ENCODE measurements at regions not wholly inside any gene's neighbourhood (a gene's known extent, or its start where the extent isn't known, plus 50 kb on each side); places are given as distances from the start of the nearest gene placed in this dataset.

DNA sequence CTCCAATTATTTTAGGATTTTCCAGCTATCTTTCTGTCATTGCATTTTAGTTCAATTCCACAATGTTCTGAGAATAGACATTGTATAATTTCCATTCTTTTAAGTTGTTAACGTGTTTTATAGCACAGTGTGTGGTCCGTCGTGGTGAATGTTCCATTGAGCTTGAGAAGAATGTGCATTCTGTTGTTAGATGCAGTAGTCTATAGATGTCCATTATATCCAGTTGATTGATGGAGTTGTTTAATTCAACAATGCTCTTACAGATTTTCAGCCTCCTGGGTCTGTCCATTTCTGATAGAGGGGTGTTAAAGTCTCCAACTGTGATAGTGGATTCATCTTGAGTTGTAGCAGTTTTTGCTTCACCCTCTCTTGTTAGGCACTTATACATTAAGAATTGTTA is 1587.7 kb upstream of the NUDT12 start:
- Histone ChIP-seq H3K4me2 (ENCODE audit: low read length) (no peak overlapping the region), H3K27me3 (ENCODE audit: control insufficient read depth, insufficient read depth, low read length) (no peaks in the 10 kb centered on the region), H3K9me3 (replicated peaks; ENCODE audit: low read length) (no peaks in the 10 kb centered on the region), H3K4me3 (ENCODE audit: low read length) (no peak overlapping the region), H3K9ac (ENCODE audit: low read depth, low read length) (no peak overlapping the region), H3K4me1 (ENCODE audit: control insufficient read depth, insufficient read depth, low read length) (no peaks in the 10 kb centered on the region), H3K36me3 (ENCODE audit: insufficient read depth, low read length) (no peaks in the 10 kb centered on the region)

GRCh38 chr5:105146867-105147266 is 1584.3 kb upstream of the NUDT12 start:
- Histone ChIP-seq H3K4me2 (ENCODE audit: low read length) (no peak overlapping the region), H3K36me3 (ENCODE audit: insufficient read depth, low read length) (no peaks in the 10 kb centered on the region), H3K4me3 (ENCODE audit: low read length) (no peak overlapping the region), H3K4me1 (ENCODE audit: control insufficient read depth, insufficient read depth, low read length) (no peaks in the 10 kb centered on the region), H3K9ac (ENCODE audit: low read depth, low read length) (no peak overlapping the region), H3K27me3 (ENCODE audit: control insufficient read depth, insufficient read depth, low read length) (no peaks in the 10 kb centered on the region), H3K9me3 (replicated peaks; ENCODE audit: low read length) (no peaks in the 10 kb centered on the region)

DNA sequence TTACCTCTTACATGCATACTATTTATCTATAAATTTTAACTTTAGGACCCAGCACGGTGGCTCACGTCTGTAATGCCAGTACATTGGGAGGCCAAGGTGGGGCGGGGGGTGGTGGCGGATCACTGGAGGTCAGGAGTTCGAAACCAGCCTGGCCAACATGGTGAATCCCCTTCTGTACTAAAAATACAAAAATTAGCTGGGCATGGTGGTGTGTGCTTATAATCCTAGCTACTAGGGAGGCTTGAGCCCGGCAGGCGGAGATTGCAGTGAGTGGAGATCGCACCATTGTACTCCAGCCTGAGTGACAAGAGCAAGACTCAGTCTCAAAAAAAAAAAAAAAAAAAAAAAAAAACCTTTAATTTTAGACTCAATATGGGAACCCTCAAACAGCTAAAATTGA is 1582.6 kb upstream of the NUDT12 start:
- no peak overlapping the region for H3K4me3 ChIP-seq (ENCODE audit: low read length)
- H3K9ac ChIP-seq (ENCODE audit: low read depth, low read length): no peak overlapping the region
- no peaks in the 10 kb centered on the region for H3K27me3 ChIP-seq (ENCODE audit: control insufficient read depth, insufficient read depth, low read length)
- H3K36me3 ChIP-seq (ENCODE audit: insufficient read depth, low read length): no peaks in the 10 kb centered on the region
- H3K4me2 ChIP-seq (ENCODE audit: low read length): no peak overlapping the region
- no peaks in the 10 kb centered on the region for H3K4me1 ChIP-seq (ENCODE audit: control insufficient read depth, insufficient read depth, low read length)
- H3K9me3 ChIP-seq (replicated peaks; ENCODE audit: low read length): no peaks in the 10 kb centered on the region

DNA sequence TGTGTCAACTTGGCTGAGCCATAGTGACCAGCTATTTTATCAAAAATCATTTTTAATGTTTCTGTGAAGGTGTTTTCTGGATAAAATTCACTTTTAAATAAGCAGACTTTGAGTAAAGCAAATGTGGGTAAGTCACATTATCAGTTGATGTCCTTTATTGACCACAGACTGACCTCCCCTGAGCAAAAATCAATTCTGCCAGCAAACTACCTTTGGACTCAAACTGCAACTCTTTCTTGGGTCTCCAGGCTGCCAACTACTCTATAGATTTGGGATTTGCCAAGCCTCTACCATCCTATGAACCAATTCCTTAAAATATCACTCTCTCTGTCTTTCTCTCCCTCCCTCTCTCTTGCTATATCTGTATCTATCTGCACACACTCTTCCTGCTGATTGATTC is 1571.7 kb upstream of the NUDT12 start:
- no peak overlapping the region for H3K4me3 ChIP-seq (ENCODE audit: low read length)
- no peaks in the 10 kb centered on the region for H3K9me3 ChIP-seq (replicated peaks; ENCODE audit: low read length)
- no peak overlapping the region for H3K4me2 ChIP-seq (ENCODE audit: low read length)
- no peaks in the 10 kb centered on the region for H3K27me3 ChIP-seq (ENCODE audit: control insufficient read depth, insufficient read depth, low read length)
- H3K36me3 ChIP-seq (ENCODE audit: insufficient read depth, low read length): no peaks in the 10 kb centered on the region
- no peak overlapping the region for H3K9ac ChIP-seq (ENCODE audit: low read depth, low read length)
- no peaks in the 10 kb centered on the region for H3K4me1 ChIP-seq (ENCODE audit: control insufficient read depth, insufficient read depth, low read length)

- H3K4me2 ChIP-seq (ENCODE audit: low read length): no peak overlapping the region
- no peak overlapping the region for H3K9ac ChIP-seq (ENCODE audit: low read depth, low read length)
- H3K36me3 ChIP-seq (ENCODE audit: insufficient read depth, low read length): no peaks in the 10 kb centered on the region
- no peak overlapping the region for H3K4me3 ChIP-seq (ENCODE audit: low read length)
- no peaks in the 10 kb centered on the region for H3K9me3 ChIP-seq (replicated peaks; ENCODE audit: low read length)
- no peaks in the 10 kb centered on the region for H3K27me3 ChIP-seq (ENCODE audit: control insufficient read depth, insufficient read depth, low read length)
- H3K4me1 ChIP-seq (ENCODE audit: control insufficient read depth, insufficient read depth, low read length): no peaks in the 10 kb centered on the region
These were observed 1570.5 kb upstream of the NUDT12 start for GRCh38 chr5:105133087-105133486.

DNA sequence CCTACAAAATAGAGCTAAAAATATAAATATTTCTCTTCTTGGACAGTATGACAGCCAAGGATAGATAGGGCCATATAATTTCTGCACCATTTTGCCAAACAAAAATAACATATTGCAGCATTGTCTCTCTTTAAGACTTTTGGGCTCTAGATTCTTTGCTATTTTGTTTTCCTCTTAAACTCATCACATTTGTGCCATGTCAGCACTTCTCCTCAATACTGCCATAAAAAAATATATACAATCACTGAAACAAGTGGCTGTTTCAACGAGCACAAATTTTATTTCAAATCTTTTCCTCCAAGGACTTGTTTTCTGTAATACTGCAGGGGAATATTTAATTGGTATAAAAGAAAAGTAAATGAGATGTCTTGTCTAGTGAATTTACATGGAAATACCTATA is 1570.0 kb upstream of the NUDT12 start:
- H3K27me3 ChIP-seq (ENCODE audit: control insufficient read depth, insufficient read depth, low read length): no peaks in the 10 kb centered on the region
- no peak overlapping the region for H3K9ac ChIP-seq (ENCODE audit: low read depth, low read length)
- H3K9me3 ChIP-seq (replicated peaks; ENCODE audit: low read length): no peaks in the 10 kb centered on the region
- no peaks in the 10 kb centered on the region for H3K36me3 ChIP-seq (ENCODE audit: insufficient read depth, low read length)
- no peak overlapping the region for H3K4me3 ChIP-seq (ENCODE audit: low read length)
- no peak overlapping the region for H3K4me2 ChIP-seq (ENCODE audit: low read length)
- H3K4me1 ChIP-seq (ENCODE audit: control insufficient read depth, insufficient read depth, low read length): no peaks in the 10 kb centered on the region

DNA sequence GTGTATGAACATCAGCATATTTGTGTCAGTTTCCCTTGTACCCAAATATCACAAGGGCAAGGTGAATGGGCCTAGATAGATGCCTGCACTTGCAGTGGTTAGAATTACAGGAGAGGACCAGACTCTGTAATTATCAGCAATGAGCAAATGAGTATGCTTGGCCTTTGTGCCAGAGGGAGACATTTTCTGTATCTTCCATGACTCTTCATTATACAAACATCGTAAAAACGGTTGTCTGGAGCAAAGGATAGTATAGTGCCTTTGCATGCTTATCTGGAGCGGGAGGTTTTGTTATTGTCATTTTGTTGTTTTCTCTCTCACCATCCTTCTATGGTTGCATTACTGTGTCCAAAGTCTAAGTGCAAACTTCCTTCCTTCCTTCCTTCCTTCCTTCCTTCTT is 1568.5 kb upstream of the NUDT12 start:
- Histone ChIP-seq H3K4me1 (ENCODE audit: control insufficient read depth, insufficient read depth, low read length) (no peaks in the 10 kb centered on the region), H3K27me3 (ENCODE audit: control insufficient read depth, insufficient read depth, low read length) (no peaks in the 10 kb centered on the region), H3K9ac (ENCODE audit: low read depth, low read length) (no peak overlapping the region), H3K4me3 (ENCODE audit: low read length) (no peak overlapping the region), H3K4me2 (ENCODE audit: low read length) (no peak overlapping the region), H3K9me3 (replicated peaks; ENCODE audit: low read length) (no peaks in the 10 kb centered on the region), H3K36me3 (ENCODE audit: insufficient read depth, low read length) (no peaks in the 10 kb centered on the region)

GRCh38 chr5:105101577-105101976 is 1539.0 kb upstream of the NUDT12 start:
- no peaks in the 10 kb centered on the region for H3K36me3 ChIP-seq (ENCODE audit: insufficient read depth, low read length)
- H3K4me3 ChIP-seq (ENCODE audit: low read length): no peak overlapping the region
- no peak overlapping the region for H3K9ac ChIP-seq (ENCODE audit: low read depth, low read length)
- no peak overlapping the region for H3K4me2 ChIP-seq (ENCODE audit: low read length)
- H3K9me3 ChIP-seq (replicated peaks; ENCODE audit: low read length): no peaks in the 10 kb centered on the region
- no peaks in the 10 kb centered on the region for H3K4me1 ChIP-seq (ENCODE audit: control insufficient read depth, insufficient read depth, low read length)
- H3K27me3 ChIP-seq (ENCODE audit: control insufficient read depth, insufficient read depth, low read length): no peaks in the 10 kb centered on the region

DNA sequence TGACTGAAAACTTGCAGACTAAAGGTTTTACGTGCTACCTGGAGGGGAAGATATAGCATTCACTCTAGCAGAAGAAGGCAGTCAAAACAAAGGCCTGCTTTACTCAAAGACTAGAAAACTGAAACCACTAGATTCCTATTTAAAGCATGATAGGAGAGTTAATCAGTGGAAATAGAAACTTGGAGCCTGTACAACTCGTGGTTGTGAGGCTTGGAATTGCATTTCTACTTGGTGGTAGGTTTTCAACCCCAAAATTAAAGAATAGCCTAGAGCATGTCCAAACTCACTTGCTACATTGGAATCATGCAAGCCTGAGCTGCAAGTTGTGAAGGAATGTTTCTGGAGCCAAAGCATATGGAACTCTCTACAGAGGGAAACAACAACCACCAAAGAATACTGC is 1526.4 kb upstream of the NUDT12 start:
- H3K4me1 ChIP-seq (ENCODE audit: control insufficient read depth, insufficient read depth, low read length): no peaks in the 10 kb centered on the region
- H3K9me3 ChIP-seq (replicated peaks; ENCODE audit: low read length): no peaks in the 10 kb centered on the region
- no peaks in the 10 kb centered on the region for H3K36me3 ChIP-seq (ENCODE audit: insufficient read depth, low read length)
- no peak overlapping the region for H3K9ac ChIP-seq (ENCODE audit: low read depth, low read length)
- no peak overlapping the region for H3K4me2 ChIP-seq (ENCODE audit: low read length)
- H3K27me3 ChIP-seq (ENCODE audit: control insufficient read depth, insufficient read depth, low read length): no peaks in the 10 kb centered on the region
- H3K4me3 ChIP-seq (ENCODE audit: low read length): no peak overlapping the region

DNA sequence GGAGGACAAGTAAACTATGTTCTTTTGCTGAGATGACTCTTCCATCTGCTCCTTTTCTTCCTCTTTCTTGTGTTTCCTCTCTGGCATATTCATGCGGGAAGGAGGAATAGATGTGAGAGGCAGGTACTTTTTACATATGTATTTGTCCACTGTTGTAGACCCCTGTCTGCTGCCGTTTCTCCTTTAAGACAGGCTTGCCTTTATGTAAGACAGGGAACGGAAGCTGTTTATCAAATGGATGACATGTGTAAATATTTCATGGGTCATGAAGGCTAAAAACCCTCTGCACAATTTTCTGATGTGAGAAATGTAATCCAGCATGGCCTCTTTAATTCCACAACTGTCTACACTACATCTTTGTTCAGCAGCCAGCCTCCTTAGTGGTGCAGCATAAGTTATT is 1525.5 kb upstream of the NUDT12 start:
- no peaks in the 10 kb centered on the region for H3K4me1 ChIP-seq (ENCODE audit: control insufficient read depth, insufficient read depth, low read length)
- H3K27me3 ChIP-seq (ENCODE audit: control insufficient read depth, insufficient read depth, low read length): no peaks in the 10 kb centered on the region
- H3K9me3 ChIP-seq (replicated peaks; ENCODE audit: low read length): no peaks in the 10 kb centered on the region
- no peak overlapping the region for H3K4me2 ChIP-seq (ENCODE audit: low read length)
- H3K9ac ChIP-seq (ENCODE audit: low read depth, low read length): no peak overlapping the region
- no peaks in the 10 kb centered on the region for H3K36me3 ChIP-seq (ENCODE audit: insufficient read depth, low read length)
- no peak overlapping the region for H3K4me3 ChIP-seq (ENCODE audit: low read length)

DNA sequence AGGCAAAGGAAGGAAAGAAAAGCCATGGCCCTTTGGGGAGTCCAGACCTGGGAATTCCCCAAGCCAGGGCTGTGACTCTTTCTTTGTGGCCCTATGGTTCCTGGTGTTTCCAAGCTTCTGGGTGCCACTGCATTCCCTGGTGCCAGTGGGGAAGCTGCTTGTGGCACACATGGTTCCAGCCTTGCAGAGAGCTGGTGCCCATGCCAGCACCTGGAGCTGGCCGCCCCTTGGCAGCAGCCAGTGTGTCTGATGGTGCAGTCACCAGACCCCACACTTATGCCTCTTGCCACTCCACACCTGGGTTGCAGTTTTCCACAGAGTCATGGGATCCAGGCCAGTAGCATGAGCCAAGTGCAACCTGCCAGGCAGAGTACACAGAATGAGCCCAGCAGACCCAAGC is 1495.3 kb upstream of the NUDT12 start:
- peaks cover 2% of the 10 kb centered on the region for H3K9me3 ChIP-seq (replicated peaks; ENCODE audit: low read length)

GRCh38 chr5:105057001-105057436 is 1494.4 kb upstream of the NUDT12 start:
- H3K36me3 ChIP-seq (ENCODE audit: insufficient read depth, low read length): no peaks in the 10 kb centered on the region
- no peaks in the 10 kb centered on the region for H3K4me1 ChIP-seq (ENCODE audit: control insufficient read depth, insufficient read depth, low read length)
- no peak overlapping the region for H3K9ac ChIP-seq (ENCODE audit: low read depth, low read length)
- H3K4me3 ChIP-seq (ENCODE audit: low read length): no peak overlapping the region
- peaks cover 2% of the 10 kb centered on the region for H3K9me3 ChIP-seq (replicated peaks; ENCODE audit: low read length)
- H3K4me2 ChIP-seq (ENCODE audit: low read length): no peak overlapping the region
- H3K27me3 ChIP-seq (ENCODE audit: control insufficient read depth, insufficient read depth, low read length): no peaks in the 10 kb centered on the region

More for the DNA sequence above, 1495.3 kb upstream of the NUDT12 start:
- Histone ChIP-seq H3K4me3 (ENCODE audit: low read length) (no peak overlapping the region), H3K9ac (ENCODE audit: low read depth, low read length) (no peak overlapping the region), H3K4me2 (ENCODE audit: low read length) (no peak overlapping the region), H3K27me3 (ENCODE audit: control insufficient read depth, insufficient read depth, low read length) (no peaks in the 10 kb centered on the region), H3K36me3 (ENCODE audit: insufficient read depth, low read length) (no peaks in the 10 kb centered on the region), H3K4me1 (ENCODE audit: control insufficient read depth, insufficient read depth, low read length) (no peaks in the 10 kb centered on the region)

Data from skeletal muscle satellite cell (primary cell).